HAP-1 (cell line): ENCODE measurements at regions not wholly inside any gene's neighbourhood (a gene's known extent, or its start where the extent isn't known, plus 50 kb on each side); places are given as distances from the start of the nearest gene placed in this dataset.

Source experiments
- DNase-seq, 2 experiments: peaks; one replicate each; pipeline ENCODE4 v3.0.0-alpha.2; 2016 to 2020; ENCODE audit warnings: low spot score in 2 of 2
- H3K27me3 ChIP-seq: fragments of 250-450 bp; sonication (Bioruptor Pico); 2 replicates; pipeline ENCODE4 v1.5.1; 2020; ENCODE audit warnings: low read depth, mild to moderate bottlenecking, moderate library complexity
- H3K36me3 ChIP-seq: fragments of 250-450 bp; sonication (Bioruptor Pico); replicated peaks from 2 replicates; pipeline ENCODE4 v1.5.1; 2020; ENCODE audit warnings: mild to moderate bottlenecking
- H3K4me1 ChIP-seq: fragments of 250-450 bp; sonication (Bioruptor Pico); 2 replicates; pipeline ENCODE4 v1.5.1; 2020; ENCODE audit warnings: mild to moderate bottlenecking
- H3K4me3 ChIP-seq: fragments of 250-450 bp; sonication (Bioruptor Pico); 2 replicates; pipeline ENCODE4 v1.5.1; 2020; ENCODE audit warnings: mild to moderate bottlenecking, moderate library complexity
- H3K9me3 ChIP-seq: fragments of 250-450 bp; sonication (Bioruptor Pico); 2 replicates; pipeline ENCODE4 v1.5.1; 2020; ENCODE audit warnings: mild to moderate bottlenecking, moderate library complexity
- in situ Hi-C: fragments of 300-500 bp; cut with MboI; formaldehyde crosslinking; loops from 3 replicates; pipeline ENCODE4 v1.14.3; 2020; ENCODE audit warnings: low sequenced_read_pairs, inconsistent platforms, mixed read lengths

DNA sequence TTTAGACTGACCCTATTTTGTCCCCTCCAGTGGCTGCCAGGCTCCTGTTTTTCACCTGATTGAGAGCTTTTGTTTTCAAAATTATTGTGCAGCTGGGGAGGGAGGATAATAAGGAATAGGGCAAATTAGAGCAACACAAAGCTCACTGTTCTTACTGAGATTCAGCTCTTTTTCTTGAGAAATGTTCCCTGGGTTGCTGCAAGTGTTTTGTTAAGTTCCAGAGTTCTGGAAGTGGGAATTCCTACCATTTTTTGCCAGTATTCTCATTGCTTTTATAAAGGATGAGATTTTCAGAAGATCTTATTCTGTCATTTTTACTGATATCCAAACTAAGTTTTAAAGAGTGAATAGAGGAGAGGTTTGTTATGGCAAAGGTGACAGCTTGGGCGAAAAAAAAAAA is 417.7 kb downstream of the SIPA1L2 start:
- no peaks in the 10 kb centered on the region for H3K36me3 ChIP-seq
- in situ Hi-C loops = no loop called here
- no peak for DNase-seq
- peaks cover 9% of the 10 kb centered on the region for H3K4me1 ChIP-seq
- H3K4me3 ChIP-seq = no peak overlapping the region
- no peaks in the 10 kb centered on the region for H3K27me3 ChIP-seq
- no peaks in the 10 kb centered on the region for H3K9me3 ChIP-seq

GRCh38 chr1:232211149-232211548 is 418.8 kb downstream of the SIPA1L2 start:
- Histone ChIP-seq H3K4me3 (no peak overlapping the region), H3K27me3 (no peaks in the 10 kb centered on the region), H3K36me3 (no peaks in the 10 kb centered on the region), H3K4me1 (peaks cover 9% of the 10 kb centered on the region), H3K9me3 (no peaks in the 10 kb centered on the region)
- DNase-seq = peak in 1 of 2 experiments; percentile 50
- in situ Hi-C loops = no loop called here

GRCh38 chr1:232209357-232209756 is 420.6 kb downstream of the SIPA1L2 start:
- DNase-seq = no peak
- Histone ChIP-seq H3K4me1 (peaks cover 9% of the 10 kb centered on the region), H3K4me3 (no peak overlapping the region), H3K9me3 (no peaks in the 10 kb centered on the region), H3K27me3 (no peaks in the 10 kb centered on the region), H3K36me3 (no peaks in the 10 kb centered on the region)
- in situ Hi-C loops = no loop called here

DNA sequence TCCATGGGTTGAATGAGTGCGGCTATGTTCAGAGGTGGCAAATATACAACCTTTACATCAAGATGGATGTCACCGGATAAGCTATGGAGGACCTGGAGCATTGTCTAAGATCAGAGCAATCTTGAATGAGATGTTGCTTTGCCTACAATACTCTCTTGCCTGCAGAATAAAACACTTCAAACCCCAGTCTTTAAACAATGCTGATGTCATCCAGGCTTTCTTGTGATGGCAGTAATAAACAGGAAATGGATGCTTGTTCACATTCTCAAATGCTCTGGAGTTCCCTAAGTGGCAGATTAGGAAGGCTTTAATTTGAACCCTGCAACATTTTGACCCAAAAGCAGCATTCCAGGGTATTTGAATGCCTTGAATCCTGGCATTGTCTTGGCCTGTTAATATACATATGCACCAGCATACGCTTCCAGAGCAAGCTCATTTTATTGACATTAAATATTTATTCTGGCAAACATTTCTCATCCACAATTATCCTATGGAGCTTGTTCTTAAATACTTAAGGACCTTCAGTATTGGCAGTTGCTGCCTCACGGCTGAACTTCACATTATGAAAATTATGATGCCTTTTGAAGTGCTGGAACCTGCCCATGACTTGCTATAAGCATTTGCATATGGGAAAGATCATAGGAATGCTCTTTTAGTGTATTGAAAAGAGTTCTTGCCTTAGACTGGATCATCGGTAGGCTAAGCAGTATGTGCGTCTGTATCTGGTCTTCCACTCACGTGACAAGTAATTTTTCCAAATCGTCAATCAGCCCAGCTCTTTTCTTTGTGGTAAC is 422.7 kb downstream of the SIPA1L2 start:
- DNase-seq = no peak
- Histone ChIP-seq H3K4me3 (no peak overlapping the region), H3K36me3 (no peaks in the 10 kb centered on the region), H3K4me1 (peaks cover 9% of the 10 kb centered on the region), H3K27me3 (no peaks in the 10 kb centered on the region), H3K9me3 (no peaks in the 10 kb centered on the region)
- in situ Hi-C loops = no loop called here

- Histone ChIP-seq H3K27me3 (no peaks in the 10 kb centered on the region), H3K9me3 (peaks cover 3% of the 10 kb centered on the region), H3K4me1 (peaks cover under 1% of the 10 kb centered on the region; the same call in 1 of the 2 replicates), H3K36me3 (no peaks in the 10 kb centered on the region), H3K4me3 (no peak overlapping the region)
- no peak for DNase-seq
- in situ Hi-C loops = no loop called here
These were observed 425.7 kb downstream of the SIPA1L2 start for GRCh38 chr1:232204269-232204668.

GRCh38 chr1:232201024-232201423 is 428.9 kb downstream of the SIPA1L2 start:
- Histone ChIP-seq H3K9me3 (peaks cover 3% of the 10 kb centered on the region), H3K4me3 (no peak overlapping the region), H3K36me3 (no peaks in the 10 kb centered on the region), H3K4me1 (no peaks in the 10 kb centered on the region), H3K27me3 (no peaks in the 10 kb centered on the region)
- in situ Hi-C loops = no loop called here
- DNase-seq = no peak

DNA sequence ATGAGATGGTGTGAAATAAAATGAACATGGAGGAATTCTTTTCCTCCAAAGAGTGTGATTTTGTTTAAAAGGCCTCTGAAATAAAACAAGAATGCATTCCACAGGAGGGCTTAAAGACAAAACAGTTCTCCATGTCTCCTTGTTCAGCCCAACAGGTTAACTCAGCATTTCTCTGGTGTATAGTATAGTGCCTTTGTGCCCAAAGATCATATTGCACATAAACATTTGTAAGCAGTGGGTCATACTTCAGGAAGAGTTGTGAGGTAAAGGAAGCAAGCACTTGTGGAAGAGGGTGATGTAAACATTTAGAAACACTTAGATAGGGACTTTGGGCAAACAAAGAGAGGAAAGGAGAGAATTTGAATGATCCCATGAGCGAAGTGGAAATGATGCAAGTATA is 433.9 kb downstream of the SIPA1L2 start:
- no peaks in the 10 kb centered on the region for H3K4me1 ChIP-seq
- no peak for DNase-seq
- no peaks in the 10 kb centered on the region for H3K36me3 ChIP-seq
- H3K27me3 ChIP-seq = no peaks in the 10 kb centered on the region
- in situ Hi-C loops = no loop called here
- H3K4me3 ChIP-seq = no peak overlapping the region
- no peaks in the 10 kb centered on the region for H3K9me3 ChIP-seq

- H3K4me1 ChIP-seq = no peaks in the 10 kb centered on the region
- no peak overlapping the region for H3K4me3 ChIP-seq
- in situ Hi-C loops = no loop called here
- no peak for DNase-seq
- no peaks in the 10 kb centered on the region for H3K27me3 ChIP-seq
- no peaks in the 10 kb centered on the region for H3K9me3 ChIP-seq
- no peaks in the 10 kb centered on the region for H3K36me3 ChIP-seq
These were observed 435.5 kb downstream of the SIPA1L2 start for GRCh38 chr1:232194424-232194823.

GRCh38 chr1:232193451-232193783 is 436.5 kb downstream of the SIPA1L2 start:
- no peak for DNase-seq
- Histone ChIP-seq H3K27me3 (no peaks in the 10 kb centered on the region), H3K9me3 (no peaks in the 10 kb centered on the region), H3K36me3 (no peaks in the 10 kb centered on the region), H3K4me3 (no peak overlapping the region), H3K4me1 (no peaks in the 10 kb centered on the region)
- in situ Hi-C loops = no loop called here

DNA sequence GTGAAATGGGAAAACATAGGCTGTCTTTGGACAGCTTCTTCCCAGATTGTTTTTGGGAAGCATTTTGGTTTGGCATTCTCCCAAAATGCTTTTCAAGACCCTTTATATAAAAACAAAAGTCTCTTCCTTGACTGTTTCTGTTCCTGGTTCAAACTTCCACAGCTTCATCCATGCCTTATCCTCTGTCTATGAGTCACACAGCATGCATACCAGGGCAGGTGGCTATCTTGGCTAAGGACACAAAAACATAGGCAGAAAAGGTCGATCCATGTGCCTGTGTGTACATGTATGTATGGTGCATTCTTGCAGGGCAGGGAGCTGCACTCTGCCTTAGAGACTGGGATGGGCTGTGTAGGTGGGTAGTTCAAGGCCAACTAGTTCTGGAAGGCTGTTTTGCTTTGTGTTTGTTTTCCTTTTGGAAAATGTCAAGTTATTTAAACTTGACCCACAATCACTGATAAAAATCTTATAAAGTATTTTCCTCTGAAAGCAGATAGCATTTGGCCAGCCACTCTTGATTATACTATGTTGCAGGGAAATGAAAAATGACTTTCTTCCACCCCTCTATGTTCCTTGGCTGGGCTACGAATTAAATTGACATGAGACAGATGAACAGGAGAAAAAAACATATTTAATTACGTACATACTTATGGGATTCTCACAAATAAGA is 437.0 kb downstream of the SIPA1L2 start:
- DNase-seq = no peak
- H3K4me1 ChIP-seq = no peaks in the 10 kb centered on the region
- in situ Hi-C loops = no loop called here

GRCh38 chr1:232191560-232191959 is 438.4 kb downstream of the SIPA1L2 start:
- DNase-seq = no peak
- no peaks in the 10 kb centered on the region for H3K36me3 ChIP-seq
- H3K9me3 ChIP-seq = no peaks in the 10 kb centered on the region
- no peaks in the 10 kb centered on the region for H3K27me3 ChIP-seq
- in situ Hi-C loops = no loop called here
- H3K4me1 ChIP-seq = no peaks in the 10 kb centered on the region
- H3K4me3 ChIP-seq = no peak overlapping the region

More for the DNA sequence above, 437.0 kb downstream of the SIPA1L2 start:
- Histone ChIP-seq H3K27me3 (no peaks in the 10 kb centered on the region), H3K4me3 (no peak overlapping the region), H3K9me3 (no peaks in the 10 kb centered on the region), H3K36me3 (no peaks in the 10 kb centered on the region)

DNA sequence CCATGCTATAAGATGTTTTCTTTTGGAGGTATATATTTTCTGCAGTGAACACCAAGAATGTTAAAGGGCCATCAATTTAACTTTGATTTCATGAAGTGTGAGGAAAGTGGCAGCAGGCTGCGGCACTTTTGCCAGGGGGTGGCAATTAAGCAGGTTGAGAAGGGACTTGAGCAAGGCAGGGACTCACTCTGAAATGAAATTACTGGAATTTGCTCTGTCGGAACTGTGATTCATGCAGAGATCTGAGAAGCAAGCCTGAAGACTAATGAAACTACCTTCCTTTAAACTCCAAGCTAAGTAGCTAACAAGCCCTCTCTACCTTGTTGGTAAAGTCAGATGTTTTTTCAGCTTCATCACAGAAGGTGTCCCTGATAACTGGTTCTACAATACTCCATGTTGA is 441.6 kb downstream of the SIPA1L2 start:
- Histone ChIP-seq H3K4me1 (no peaks in the 10 kb centered on the region), H3K36me3 (no peaks in the 10 kb centered on the region), H3K4me3 (no peak overlapping the region), H3K9me3 (no peaks in the 10 kb centered on the region), H3K27me3 (no peaks in the 10 kb centered on the region)
- no peak for DNase-seq
- in situ Hi-C loops = no loop called here

- H3K27me3 ChIP-seq = no peaks in the 10 kb centered on the region
- in situ Hi-C loops = no loop called here
- no peak overlapping the region for H3K4me3 ChIP-seq
- no peak for DNase-seq
- H3K36me3 ChIP-seq = no peaks in the 10 kb centered on the region
- no peaks in the 10 kb centered on the region for H3K9me3 ChIP-seq
- H3K4me1 ChIP-seq = no peaks in the 10 kb centered on the region
These were observed 443.0 kb downstream of the SIPA1L2 start for GRCh38 chr1:232186931-232187330.

DNA sequence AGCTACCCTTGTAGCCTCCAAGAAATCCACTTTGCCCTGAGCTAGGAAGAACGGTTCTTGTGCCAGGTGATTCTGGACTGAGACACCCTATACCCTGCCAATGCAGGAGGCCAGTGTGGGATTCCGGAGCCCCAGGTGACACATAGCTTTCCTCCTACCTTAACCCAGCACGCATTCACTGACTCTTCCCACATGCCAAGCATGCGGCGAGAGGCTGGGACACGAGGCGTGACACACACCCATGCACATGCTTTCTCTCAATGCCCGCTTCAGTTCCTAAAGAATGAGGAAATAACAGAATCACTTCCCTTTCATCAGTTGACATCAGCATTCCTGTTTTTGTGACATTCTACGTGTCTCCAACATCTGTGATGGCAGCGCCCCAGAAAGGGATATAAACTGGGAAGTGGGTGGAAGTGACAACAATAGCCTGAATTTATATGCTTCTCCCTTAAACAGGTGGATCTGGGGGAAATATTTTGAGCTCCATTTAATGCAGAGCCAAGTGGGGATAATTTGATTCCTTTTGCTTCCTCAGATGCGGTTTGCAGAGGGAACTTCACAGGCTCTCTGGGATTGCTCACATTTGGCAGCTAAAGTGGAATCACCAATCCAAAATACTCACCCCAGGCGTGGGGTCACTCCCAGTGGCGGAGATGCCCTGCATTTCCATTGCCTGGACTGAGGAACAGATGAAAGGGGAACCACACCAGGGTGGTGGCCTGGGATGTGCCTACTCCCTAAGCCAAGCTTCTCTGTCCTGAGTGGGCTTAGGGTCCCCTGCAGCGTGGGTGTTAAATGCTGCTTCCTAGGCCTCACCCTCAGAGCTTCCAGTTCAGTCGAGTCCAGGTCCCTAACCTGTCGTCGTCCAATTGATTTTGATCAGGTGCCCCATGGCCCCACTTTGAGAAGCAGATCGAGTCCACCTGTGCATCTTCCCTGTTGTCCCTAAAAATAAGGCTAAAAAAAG is 445.1 kb downstream of the SIPA1L2 start:
- in situ Hi-C loops = no loop called here
- Histone ChIP-seq H3K4me3 (no peak overlapping the region), H3K36me3 (no peaks in the 10 kb centered on the region), H3K9me3 (no peaks in the 10 kb centered on the region), H3K27me3 (no peaks in the 10 kb centered on the region), H3K4me1 (no peaks in the 10 kb centered on the region)
- DNase-seq = no peak
